Suprapubic skin (tissue), 4 donors: ENCODE measurements at regions not wholly inside any gene's neighbourhood (a gene's known extent, or its start where the extent isn't known, plus 50 kb on each side); places are given as distances from the start of the nearest gene placed in this dataset.

Source experiments
- POLR2A ChIP-seq, 2 donors: fragments of 450-650 bp; IDR thresholded peaks; one replicate each; pipeline ENCODE4 v1.6.1; 2017; ENCODE audit warnings: antibody characterized with exemption in 2 of 2, mild to moderate bottlenecking in 2 of 2, moderate library complexity in 2 of 2
- POLR2AphosphoS5 ChIP-seq, 3 donors: sonication (generic); formaldehyde crosslinking; IDR thresholded peaks; one replicate each; pipeline ENCODE4 v1.6.1; 2017; ENCODE audit warnings: antibody characterized with exemption in 3 of 3

- TF ChIP-seq POLR2AphosphoS5 (IDR thresholded peaks at IDR 0.05) (no peak), POLR2A (IDR thresholded peaks at IDR 0.05) (no peak)
These were observed 856.7 kb downstream of the PCDH17 start for GRCh38 chr13:58488251-58488650.
